ENCODE measurements at regions not wholly inside any gene's neighbourhood (a gene's known extent, or its start where the extent isn't known, plus 50 kb on each side); places are given as distances from the start of the nearest gene placed in this dataset.

DNA sequence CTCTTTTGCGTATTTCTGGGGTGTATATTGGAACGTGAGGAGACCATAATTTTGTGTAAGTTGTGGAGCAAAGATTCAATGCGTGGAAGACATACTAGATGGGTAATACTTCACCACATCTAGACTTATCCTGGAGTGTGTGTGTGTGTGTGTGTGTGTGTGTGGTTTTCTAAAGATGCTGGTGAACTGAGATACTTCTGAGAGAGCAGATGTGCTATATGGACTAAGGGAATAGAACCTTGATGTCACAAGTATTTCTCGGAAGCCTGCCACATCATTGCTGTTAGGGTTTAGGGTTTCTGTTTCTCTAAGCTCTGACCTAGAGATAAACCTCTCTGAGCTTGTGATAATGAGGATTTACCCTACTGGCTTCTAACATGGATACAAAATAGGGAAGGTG lies 138.8 kb downstream of the DACT1 start:
- TF ChIP-seq, protein P1, sequence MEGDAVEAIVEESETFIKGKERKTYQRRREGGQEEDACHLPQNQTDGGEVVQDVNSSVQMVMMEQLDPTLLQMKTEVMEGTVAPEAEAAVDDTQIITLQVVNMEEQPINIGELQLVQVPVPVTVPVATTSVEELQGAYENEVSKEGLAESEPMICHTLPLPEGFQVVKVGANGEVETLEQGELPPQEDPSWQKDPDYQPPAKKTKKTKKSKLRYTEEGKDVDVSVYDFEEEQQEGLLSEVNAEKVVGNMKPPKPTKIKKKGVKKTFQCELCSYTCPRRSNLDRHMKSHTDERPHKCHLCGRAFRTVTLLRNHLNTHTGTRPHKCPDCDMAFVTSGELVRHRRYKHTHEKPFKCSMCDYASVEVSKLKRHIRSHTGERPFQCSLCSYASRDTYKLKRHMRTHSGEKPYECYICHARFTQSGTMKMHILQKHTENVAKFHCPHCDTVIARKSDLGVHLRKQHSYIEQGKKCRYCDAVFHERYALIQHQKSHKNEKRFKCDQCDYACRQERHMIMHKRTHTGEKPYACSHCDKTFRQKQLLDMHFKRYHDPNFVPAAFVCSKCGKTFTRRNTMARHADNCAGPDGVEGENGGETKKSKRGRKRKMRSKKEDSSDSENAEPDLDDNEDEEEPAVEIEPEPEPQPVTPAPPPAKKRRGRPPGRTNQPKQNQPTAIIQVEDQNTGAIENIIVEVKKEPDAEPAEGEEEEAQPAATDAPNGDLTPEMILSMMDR (conservative IDR thresholded peaks at IDR 0.05; ENCODE audit: low read length): no peak
- TF ChIP-seq EZH2phosphoT487 (IDR thresholded peaks at IDR 0.05; ENCODE audit: borderline replicate concordance, low read depth, low read length): no peak

Data from OCI-LY7 (cell line).